T follicular helper cell (primary cell): ENCODE measurements at regions not wholly inside any gene's neighbourhood (a gene's known extent, or its start where the extent isn't known, plus 50 kb on each side); places are given as distances from the start of the nearest gene placed in this dataset.
"Not testable (repeated sequence)": the region's sequence is repeated elsewhere in the genome, so short reads cannot be mapped to it uniquely, and the experiment has no call there.

Experiments
- DNase-seq: peaks from one replicate; pipeline ENCODE4 v3.0.0-alpha.2; 2020; ENCODE audit warnings: low read depth

DNA sequence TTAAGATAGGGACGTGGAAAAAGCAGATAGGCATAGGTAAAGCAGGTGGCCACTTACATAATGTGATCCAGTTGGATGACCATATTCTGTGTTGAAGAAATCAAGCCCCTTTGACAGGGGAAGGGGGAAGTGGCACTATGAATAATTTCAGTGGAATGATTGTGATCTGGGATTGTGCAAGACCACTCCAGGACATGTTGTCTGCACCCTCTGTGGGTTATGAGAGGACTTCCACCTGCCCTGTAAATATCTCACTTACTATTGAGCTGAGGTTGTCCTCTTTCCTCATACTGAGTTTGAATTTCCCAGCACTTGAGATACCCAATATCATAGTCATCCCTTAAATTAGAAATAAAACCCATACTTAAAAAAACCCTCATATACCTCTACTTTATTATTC is 220.7 kb downstream of the IRS1 start:
- no peak for DNase-seq

DNA sequence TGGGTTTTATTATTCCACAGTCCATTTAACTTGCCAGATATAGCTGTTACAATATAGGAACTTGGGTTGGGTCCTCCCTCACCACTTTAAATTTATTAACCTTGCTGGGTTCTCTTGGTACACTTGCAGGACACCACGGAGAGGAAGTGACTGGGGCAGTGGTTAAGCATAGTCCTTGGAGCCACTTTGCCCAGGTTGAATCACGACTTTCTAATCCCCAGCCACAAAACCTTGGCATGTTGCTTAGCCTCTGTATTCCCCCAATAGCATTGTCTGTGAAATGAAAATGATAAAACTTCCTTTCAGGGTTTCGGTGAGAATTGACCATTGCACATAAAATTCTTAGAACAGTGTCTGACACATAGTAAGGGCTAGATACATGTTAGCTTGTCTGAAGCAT is 221.2 kb downstream of the IRS1 start:
- no peak for DNase-seq

DNA sequence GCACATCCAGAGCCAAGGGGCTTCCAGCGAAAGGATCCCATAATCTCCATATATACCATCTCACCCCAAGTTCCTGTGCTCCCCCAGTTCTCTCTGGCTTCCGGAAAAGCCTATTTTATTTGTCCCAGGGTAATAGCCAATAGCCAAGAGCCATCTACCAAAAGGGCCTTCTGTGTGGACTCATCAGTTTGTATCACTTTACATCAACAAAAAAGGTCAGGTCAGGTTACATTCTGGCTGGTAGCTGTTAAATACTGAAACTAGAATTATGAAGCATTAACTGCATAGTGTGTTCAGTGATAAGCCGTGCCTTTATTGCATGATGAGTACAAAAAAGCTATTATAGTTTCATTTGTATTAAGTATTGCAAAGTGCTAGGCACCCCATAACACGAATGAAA is 223.7 kb downstream of the IRS1 start:
- no peak for DNase-seq

DNA sequence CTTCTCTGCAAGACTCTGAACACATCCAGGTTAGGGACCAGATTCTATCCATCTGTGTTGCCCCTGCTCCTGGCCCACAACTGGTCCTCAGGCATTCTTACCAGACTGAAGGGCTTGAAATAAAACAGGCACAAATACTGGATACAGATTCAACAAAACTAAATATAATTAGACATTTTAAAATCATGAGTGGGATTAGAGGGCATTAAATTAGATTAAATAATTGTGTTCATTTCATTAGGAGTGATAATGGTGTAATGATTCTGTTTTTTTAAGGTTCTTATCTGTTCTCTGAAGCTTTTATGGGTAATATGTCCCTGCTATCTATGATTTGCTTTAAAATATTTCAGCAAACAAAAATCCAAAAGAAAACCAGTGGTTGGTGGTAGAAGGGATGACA is 226.5 kb downstream of the IRS1 start:
- no peak for DNase-seq

DNA sequence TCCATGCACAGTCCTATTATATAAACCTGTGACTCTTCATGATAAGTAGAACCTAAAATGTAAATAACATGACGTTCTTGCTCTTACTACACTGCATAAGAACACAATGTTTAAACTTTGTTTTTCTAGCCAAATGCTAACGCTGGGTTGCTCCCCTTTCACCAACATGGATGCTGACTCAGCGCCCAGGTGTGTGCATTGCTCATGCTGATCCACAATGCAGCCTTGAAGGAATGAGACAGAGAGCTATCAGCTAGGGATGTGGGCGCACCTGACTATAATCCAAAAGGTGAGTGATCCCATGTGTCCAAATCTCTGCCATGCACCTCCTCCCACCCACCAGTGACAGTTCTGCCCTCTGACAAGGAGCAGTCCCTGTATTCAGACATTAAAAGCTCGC is 235.0 kb downstream of the IRS1 start:
- DNase-seq, result no peak

DNA sequence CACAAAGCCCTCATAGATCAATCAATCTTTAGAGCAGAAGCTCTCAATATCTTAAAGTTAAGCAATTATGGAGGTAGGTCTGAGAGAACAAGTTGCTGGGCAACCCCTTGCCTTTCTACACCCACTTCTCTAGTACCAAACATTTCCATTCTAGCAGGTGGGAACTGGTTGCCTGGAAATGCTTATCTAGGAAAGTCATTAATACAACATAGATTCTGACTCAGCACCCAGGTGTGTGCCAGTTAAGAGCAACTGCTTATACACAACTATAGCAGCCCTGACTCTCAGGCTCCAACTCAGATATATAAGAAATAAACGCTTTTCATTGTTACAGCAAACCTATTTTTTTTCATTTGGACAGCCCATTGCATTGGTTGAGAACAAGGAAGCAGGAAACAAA is 237.7 kb downstream of the IRS1 start:
- DNase-seq, result no peak

DNA sequence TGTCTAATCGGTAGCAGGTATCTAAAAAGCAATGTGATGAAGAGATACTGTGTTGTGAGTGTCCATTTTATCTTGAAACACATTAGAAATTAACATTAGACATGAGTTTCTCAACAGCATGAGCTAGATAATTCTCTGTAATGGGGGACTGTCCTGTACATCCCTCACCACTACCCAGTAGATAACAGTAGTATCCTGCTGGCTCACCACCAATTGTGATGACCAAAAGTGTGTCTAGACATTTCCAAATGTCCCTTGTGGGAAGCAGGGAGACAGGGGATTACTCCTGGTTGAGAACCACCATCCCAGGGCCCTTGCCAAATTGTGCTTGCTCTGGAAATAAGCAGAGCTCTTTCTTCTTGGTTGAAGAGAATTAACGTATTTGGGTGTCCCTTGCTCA is 239.3 kb downstream of the IRS1 start:
- no peak for DNase-seq

DNA sequence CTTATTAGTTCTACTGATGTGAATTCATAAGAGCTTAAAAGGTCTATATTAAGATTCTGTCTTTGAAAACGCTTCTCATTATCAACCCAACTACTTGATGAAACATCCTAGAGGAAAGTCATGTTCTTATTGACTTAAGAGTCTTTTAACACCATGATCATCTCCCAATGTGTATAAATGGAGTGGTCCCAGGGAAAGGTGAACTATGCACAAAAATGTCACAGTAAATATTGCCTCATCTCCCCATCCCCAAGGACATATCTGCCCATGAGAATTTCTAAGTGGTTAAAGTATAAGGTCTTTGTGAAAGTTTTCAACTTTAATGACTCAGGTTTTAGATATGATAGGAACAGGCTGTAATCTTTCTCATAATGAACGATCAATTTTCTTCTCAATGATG is 240.1 kb downstream of the IRS1 start:
- DNase-seq, result no peak

DNA sequence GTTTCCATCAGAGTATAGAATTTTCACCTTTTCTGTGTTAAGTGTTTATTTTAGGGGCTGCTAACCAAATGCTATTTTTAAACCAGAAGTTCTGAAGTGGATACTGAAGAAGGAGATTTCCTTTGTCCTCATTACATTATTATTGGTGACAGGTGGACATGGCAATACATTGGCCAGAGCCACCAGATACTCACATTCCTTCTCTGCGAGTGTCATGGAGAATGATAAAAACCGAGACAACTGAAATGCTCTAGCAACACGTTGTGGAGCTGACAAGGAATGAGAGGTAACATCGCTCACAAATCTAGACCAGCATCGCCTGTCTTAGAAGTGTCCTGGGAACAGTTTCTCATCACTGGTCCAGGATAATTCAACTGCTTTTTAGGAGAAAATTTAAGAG is 241.2 kb downstream of the IRS1 start:
- no peak for DNase-seq

DNA sequence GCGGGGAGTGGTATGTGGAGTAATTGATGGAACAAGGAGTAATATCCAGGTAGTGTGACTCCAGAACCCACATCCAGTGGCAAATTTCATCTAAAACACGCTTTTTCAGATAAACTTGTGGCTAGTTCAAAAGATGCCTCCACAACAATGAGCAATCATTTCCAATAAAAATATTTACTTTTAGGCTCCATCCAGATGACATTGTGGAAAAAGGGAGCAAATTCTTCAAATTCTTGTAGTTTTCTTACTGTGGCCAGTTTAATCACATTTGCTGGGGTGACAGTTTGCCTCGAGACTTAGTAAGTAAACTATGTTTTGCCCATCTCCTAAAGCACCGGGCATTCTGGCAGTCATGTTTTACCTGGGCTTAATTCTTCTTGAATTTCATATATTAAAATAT is 243.6 kb downstream of the IRS1 start:
- DNase-seq, result no peak

DNA sequence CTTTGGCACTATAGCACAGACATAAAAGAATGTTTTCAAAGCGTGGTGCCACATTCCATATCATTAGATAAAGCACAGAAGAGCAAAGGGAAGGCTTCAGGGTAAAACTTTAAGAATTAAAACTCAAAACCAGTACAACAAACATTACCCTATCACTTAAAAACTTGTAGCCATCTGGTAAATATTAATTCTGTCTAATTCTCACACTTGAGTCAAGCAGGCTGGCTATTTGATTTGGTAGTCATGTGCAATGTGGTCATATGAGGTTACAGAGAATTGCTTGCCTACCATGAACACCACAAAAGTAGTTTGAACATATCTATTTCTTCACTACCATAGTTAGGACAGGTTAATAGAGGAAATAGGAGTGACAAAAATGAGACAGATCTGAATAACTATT is 244.9 kb downstream of the IRS1 start:
- DNase-seq, result no peak

DNA sequence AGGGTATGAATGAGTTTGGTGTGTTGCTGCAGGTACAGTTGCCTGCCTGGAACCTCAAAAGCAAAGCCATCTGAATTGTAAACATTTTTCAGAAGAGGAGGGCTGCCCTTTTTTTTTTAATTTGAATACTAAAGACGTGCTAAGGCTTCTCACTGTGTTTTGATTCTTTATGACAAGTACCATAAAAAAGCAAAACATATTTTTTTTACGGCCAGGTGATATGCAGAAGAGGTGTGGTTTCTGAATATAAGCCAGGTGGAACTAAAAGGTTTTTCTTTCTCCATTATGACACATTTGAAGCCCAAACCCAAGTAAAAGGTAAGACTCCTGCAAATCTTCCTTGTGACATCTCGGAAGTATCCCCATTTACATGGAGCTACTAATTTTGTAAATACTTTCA is 246.3 kb downstream of the IRS1 start:
- DNase-seq, result no peak

DNA sequence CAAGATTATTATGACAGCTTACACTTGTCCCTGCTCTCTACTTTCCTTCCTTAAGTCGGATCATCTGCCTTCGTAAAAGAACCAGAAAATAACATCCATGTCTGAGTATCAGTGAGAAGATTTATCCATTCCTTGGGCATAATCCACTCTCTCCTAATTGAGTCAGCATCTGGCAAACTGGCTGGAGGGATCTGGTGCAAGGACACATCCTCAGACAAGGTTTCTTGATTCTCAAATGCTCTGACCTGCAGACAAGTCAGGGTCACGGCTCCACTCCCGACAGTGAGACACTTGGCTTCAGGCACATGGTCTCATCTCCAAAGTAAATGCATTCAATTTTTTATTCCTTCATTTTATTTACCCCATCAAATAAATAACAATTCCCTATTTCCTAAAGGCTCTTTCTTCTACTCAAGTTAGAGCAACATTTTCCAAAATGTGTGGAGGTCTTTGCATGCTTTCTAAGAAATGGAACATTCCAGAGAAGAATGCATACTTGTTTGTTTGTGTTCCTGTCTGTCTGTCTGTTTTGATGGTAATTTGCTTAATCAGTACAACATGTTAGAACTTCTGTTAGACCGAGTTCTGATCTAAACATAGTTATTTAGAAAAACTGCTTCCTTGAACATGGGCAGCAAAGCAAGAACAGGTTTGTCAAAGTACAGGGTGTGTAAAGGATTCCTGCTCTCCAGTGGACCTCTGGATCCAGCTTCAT is 246.9 kb downstream of the IRS1 start:
- DNase-seq, result no peak

DNA sequence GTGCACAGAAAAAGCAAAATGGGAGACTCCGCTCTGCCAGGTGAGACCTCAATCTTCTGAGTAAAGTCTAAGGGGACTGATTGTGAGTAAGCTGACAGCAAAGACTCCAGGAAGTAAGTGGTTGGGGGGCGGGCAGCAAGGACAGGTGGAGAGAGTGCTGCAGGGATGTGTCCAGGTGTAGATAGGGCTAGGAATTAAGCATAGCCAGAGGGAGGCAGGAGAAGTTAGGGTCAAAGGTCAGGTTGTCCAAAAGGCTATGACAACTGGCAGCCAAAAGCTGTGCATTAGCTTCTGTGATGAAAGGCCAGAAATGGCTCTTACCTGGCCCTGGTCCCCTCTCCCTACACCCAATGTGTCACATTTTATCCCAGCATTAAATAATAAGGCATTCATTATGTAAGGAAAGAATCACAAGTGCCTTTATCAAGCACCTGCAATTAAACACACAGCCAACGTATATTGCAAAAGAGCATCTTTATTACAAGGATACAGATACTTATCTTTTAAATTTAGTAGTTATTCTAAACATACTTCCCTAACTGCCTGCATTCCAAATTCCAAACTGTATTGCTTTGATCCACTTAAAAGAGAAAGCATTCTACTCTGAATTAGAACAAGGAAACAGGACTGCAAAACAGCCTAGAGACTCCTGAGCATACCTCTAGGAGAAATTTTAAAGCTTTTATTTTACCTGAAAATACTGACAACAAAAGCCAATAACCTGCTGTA is 247.9 kb downstream of the IRS1 start:
- DNase-seq, result no peak

DNA sequence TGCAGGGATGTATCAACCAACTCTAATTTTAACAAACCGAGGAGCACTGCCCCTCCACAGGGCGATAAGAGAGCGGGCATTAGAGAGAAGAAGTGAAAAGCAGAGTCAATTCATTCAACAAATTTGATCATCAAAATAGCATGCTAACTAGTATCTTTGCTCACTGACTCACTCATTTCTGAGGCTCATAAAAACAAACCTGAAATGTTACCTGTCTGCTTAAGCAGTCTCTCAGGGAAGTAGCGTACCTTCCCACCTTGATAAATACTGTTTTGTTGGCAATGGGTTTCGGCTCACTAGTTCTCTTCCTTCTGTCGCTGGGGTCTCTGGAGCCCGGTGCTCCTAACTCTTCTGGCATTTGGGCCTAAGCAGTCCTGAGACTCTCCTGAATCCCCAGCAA is 248.8 kb downstream of the IRS1 start:
- DNase-seq, result no peak

DNA sequence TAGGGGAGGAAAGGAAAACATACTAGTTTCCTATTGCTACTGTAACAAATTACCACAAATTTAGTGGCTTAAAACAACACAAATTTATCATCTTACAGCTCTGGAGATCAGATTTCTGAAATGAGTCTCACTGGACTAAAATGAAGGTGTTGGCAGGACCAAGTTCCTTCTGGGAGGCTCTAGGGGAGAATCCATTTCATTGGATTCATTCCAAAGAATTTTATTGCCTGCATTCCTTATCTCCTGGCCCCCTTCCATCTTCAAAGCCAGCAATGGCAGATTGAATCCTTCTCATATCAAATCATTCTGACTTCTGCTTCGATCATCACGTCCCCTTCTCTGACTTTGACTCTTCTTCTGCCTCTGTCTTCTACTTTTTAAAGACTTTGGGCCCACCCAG is 250.9 kb downstream of the IRS1 start:
- no peak for DNase-seq

DNA sequence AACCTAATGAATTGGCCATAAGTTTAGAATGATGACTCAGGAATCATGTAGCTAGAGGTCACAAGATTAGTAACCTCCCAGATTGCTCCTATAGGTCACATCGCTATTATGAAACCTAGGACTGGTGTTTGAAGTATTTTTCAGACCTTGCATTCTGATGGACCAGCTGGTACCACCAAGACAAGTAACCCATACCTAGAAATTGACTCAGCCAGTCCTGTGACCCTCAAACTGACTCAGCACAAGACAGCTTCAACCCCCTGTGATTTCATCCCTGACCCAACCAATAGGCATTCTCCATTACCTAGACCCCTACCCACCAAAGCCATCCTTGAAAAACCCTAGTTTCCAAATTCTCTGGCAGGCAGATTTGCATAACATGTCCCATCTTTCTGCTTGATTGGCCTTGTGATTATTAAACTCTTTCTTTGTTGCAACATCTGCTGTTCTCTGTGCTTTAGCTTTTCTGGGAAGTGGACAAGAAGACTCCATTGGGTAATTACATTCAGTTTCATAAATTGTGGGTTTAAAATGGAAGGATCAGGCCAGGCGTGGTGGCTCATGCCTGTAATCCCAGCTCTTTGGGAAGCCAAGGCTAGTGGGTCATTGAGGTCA is 254.9 kb downstream of the IRS1 start:
- DNase-seq, result no peak

DNA sequence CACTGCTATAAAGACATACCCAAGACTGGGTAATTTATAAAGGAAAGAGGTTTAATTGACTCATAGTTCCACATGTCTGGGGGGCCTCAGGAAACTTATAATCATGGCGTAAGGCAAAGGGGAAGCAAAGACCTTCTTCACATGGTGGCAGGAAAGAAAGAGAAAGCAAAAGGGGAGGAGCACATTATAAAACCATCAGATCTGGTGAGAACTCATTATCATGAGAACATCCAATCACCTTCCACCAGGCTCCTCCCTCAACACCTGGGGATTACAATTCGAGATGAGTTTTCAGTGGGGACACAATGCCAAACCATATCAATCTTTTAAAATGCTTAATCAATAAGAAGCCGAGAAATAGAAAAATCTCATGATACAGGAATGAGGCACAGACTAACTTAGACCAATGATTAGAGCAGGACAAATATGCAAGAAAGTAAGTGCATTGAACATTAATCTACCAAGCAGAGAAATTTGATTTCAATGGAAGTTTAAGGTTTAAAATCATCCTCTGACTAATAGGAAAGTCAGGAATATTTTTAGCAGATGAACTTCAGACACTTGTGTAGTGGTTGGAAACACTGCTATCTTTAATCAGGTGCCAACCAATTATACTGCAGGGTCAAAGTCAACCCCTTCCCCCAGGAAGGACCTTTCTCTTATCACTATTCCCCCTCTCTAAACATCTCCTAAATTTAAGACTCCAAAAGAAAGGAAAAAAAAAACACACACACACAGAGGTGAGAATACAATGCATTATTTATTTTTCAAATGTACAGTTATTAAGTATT is 259.2 kb downstream of the IRS1 start:
- no peak for DNase-seq

DNA sequence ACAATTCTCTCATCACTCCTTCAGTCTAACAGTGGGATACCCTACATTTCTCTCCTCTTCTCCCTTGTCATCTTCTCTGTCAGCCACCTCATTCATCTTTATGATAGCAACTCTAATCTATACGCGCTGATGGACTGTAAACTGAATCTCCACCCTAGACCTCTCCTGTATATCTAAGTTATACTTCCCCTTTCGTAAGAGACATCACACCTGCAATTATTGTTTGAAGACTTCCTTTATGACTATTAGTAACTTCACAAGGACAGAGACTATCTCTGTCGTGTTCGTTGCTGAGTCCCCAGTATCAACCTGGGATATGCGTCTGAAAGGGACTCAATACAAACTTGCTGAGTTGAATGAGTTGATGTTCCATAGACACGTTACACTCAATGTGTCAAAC is 263.2 kb downstream of the IRS1 start:
- DNase-seq, result no peak

DNA sequence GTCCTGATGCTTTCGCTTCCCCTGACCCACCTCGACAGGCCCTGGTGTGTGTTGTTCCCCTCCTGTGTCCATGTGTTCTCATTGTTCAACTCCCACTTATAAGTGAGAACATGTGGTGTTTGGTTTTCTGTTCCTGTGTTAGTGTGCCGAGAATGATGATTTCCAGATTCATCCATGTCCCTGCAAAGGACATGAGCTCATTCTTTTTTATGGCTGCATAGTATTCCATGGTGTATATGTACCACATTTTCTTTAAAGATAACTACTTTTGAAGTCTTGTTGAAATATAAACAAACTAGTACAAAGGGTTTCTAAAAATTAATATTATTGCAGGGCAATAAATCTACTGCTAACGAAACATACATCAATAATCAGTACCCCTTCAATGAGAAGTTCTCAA is 266.6 kb downstream of the IRS1 start:
- not testable (repeated sequence) for DNase-seq

DNA sequence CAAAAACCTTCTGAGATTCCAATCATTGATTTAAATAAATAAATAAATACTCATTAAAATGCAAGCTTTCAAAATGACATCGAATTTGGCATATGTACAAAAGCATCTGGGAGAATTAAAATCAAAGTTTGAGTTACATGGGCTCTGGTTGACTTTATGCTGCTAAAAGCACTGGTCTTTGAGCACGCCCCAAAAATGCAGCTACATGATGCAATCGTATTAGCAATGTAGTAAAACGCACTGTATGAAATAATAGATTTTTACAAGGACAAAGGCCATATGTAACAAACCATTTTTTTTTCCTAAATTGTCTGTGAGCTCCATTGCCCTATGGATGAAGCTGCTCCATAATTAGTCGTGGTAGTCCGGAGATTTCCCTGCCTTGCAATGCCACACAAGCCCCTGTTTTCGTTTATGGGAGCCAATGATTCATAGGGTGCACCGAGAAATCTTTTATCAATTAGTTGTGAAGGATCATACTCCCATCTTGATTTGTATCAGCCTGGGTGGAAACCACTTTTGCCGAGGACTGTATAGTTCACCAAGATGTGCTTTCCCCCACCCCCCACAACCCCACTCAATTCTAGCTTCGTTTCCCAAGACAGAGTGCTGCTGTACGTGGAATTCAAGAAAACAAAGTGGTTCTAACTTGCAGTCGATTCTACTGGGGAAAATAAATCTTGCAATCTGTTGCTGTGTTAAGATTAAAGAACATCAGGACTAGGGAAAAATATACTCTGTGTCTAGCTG is 268.4 kb downstream of the IRS1 start:
- DNase-seq, result no peak

DNA sequence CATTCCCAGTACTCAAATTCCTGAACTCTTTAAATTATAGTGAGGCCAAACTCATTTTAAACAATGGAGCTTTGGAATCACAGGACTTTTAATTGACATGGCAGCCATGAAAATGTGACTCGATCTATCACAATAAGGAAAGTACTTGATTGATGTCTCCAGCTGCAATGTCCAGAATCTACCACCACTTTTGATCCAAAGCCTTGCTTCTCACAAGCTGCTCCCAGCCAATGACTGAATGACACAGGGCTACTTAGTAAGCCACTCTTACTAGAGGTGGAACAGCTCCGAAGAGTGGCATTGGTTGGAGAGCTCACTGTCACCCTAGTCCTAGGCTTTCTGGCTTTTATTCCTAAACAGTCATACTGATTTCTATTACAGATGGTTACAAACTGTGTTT is 270.1 kb downstream of the IRS1 start:
- DNase-seq, result no peak
